K562 (cell line): ENCODE measurements at regions not wholly inside any gene's neighbourhood (a gene's known extent, or its start where the extent isn't known, plus 50 kb on each side); places are given as distances from the start of the nearest gene placed in this dataset.

Experiments used
- ADNP ChIP-seq: fragments of 200-800 bp; sonication (Bioruptor generic); IDR thresholded peaks from 2 replicates; pipeline ENCODE4 v1.6.1; 2016; ENCODE audit warnings: missing genetic modification characterization, missing compliant biosample characterization
- BACH1 ChIP-seq: fragments of 200-800 bp; sonication (Bioruptor generic); IDR thresholded peaks from 2 replicates; pipeline ENCODE4 v1.6.1; 2016; ENCODE audit warnings: missing genetic modification characterization, missing compliant biosample characterization
- ELF4 ChIP-seq: fragments of 450-650 bp; formaldehyde crosslinking; IDR thresholded peaks from 2 replicates; pipeline ENCODE4 v1.4.0; 2022; ENCODE audit warnings: missing genetic modification characterization
- ETV6 ChIP-seq, 3 experiments: fragments of 150-350 bp in 1 of 3; sonication (generic) in 1 of 3; formaldehyde crosslinking in 1 of 3; IDR thresholded peaks; 2 replicates each; pipeline versions ENCODE4 v1.6.1 to v1.8.0; 2014 to 2022; ENCODE audit warnings: borderline replicate concordance in 2 of 3, low read depth in 2 of 3, antibody characterized with exemption in 1 of 3, low read length in 1 of 3, mild to moderate bottlenecking in 1 of 3, missing genetic modification reagents in 1 of 3
- KDM1A ChIP-seq, 2 experiments: fragments of 450-650 bp; IDR thresholded peaks; 2 replicates each; pipeline ENCODE4 v1.6.1; 2016; ENCODE audit warnings: mild to moderate bottlenecking in 2 of 2
- MYBL2 ChIP-seq, 2 experiments: fragments of 450-650 bp in 1 of 2; sonication (generic) in 1 of 2; formaldehyde crosslinking in 1 of 2; IDR thresholded peaks; 2 replicates each; pipeline versions ENCODE4 v1.6.1 to v1.8.1; 2017 to 2022; ENCODE audit warnings: borderline replicate concordance in 1 of 2, inconsistent platforms in 1 of 2, low read depth in 1 of 2, mild to moderate bottlenecking in 1 of 2, missing genetic modification reagents in 1 of 2, moderate library complexity in 1 of 2
- NELFE ChIP-seq: IDR thresholded peaks from 2 replicates; pipeline ENCODE4 v1.6.1; 2011; ENCODE audit warnings: mild to moderate bottlenecking; ENCODE audit not compliant: insufficient read depth, insufficient read length
- NR3C1 ChIP-seq: sonication (generic); formaldehyde crosslinking; IDR thresholded peaks from 2 replicates; pipeline ENCODE4 v1.8.1; 2022; ENCODE audit warnings: missing genetic modification reagents
- PTTG1 ChIP-seq: fragments of 450-650 bp; IDR thresholded peaks from 2 replicates; pipeline ENCODE4 v1.6.1; 2016; ENCODE audit warnings: low read depth, mild to moderate bottlenecking, missing genetic modification characterization, missing compliant biosample characterization
- SPI1 ChIP-seq: IDR thresholded peaks from 2 replicates; pipeline ENCODE4 v1.6.1; 2011; ENCODE audit warnings: low read depth, low read length, control low read depth, borderline replicate concordance
- SRSF7 ChIP-seq: fragments of 200-400 bp; formaldehyde crosslinking; optimal IDR thresholded peaks from 2 replicates; pipeline ENCODE3; 2017; ENCODE audit warnings: mild to moderate bottlenecking, low read depth, low read length
- TEAD4 ChIP-seq, 2 experiments: sonication (generic) in 1 of 2; formaldehyde crosslinking in 1 of 2; IDR thresholded peaks; 2 replicates each; pipeline versions ENCODE4 v1.6.1 to v1.8.0; 2012 to 2022; ENCODE audit warnings: borderline replicate concordance in 1 of 2, inconsistent platforms in 1 of 2, low read length in 1 of 2, mild to moderate bottlenecking in 1 of 2, missing genetic modification reagents in 1 of 2
- ZNF407 ChIP-seq: fragments of 450-650 bp; IDR thresholded peaks from 2 replicates; pipeline ENCODE4 v1.6.1; 2016; ENCODE audit warnings: low read depth
- ZNF561 ChIP-seq: fragments of 450-650 bp; formaldehyde crosslinking; conservative IDR thresholded peaks from 2 replicates; pipeline ENCODE4 v1.4.0; 2020; ENCODE audit warnings: mild to moderate bottlenecking, moderate library complexity
- TF ChIP-seq, protein P1 (sequence below): fragments of 250-450 bp; sonication (Bioruptor Pico); IDR thresholded peaks from 2 replicates; pipeline ENCODE4 v1.8.0; 2022; ENCODE audit warnings: moderate library complexity, mild to moderate bottlenecking, inconsistent platforms
- TF ChIP-seq, protein P2 (sequence below): fragments of 250-450 bp; sonication (Bioruptor Pico); IDR thresholded peaks from 2 replicates; pipeline ENCODE4 v1.5.0; 2021

DNA sequence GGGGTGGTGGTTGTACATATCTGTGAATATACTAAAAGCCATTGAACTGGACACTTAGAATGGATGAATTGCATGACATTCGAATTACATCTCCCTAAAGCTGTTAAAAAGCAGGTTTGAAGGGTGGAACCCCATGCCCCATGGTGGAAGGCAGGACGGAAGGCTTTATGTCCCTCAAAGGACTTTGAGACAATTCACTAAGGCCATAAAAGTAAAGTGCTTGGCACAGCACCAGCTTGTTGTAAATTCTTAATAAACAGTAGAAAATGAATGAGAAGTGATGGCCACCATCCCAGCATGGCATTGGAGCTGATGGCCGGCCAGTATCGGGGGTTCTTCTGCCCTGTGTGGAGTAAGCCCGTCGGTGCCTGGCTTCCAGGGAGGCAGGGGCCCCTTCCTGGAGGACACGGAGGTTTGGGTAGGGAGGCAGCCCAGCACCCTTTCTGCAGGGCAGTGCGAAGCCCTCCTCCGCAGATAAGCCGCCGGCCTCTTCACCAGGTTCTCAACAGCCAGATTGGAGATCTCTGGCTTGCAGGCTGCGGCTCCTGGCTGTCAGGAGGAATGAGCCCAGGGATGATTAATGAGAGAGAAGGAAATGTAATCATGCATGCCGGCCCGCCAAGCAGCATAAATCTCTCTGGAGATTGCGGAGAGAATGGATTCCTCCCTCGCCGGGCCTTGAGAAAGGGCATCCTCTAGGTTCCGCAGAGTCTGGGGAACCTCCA lies 346.9 kb downstream of the FOXL1 start (continued):
- no peak for TF ChIP-seq NR3C1 (CRISPR knock-in tag)
- TF ChIP-seq, protein P1, sequence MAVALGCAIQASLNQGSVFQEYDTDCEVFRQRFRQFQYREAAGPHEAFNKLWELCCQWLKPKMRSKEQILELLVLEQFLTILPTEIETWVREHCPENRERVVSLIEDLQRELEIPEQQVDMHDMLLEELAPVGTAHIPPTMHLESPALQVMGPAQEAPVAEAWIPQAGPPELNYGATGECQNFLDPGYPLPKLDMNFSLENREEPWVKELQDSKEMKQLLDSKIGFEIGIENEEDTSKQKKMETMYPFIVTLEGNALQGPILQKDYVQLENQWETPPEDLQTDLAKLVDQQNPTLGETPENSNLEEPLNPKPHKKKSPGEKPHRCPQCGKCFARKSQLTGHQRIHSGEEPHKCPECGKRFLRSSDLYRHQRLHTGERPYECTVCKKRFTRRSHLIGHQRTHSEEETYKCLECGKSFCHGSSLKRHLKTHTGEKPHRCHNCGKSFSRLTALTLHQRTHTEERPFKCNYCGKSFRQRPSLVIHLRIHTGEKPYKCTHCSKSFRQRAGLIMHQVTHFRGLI (CRISPR knock-in tag), result no peak
- peak; percentile 87 to 90 for TF ChIP-seq KDM1A (IDR thresholded peaks at IDR 0.05)
- TF ChIP-seq ETV6 (IDR thresholded peaks at IDR 0.05; ENCODE audit: borderline replicate concordance in 1 of 2, low read depth in 2 of 2, low read length in 1 of 2), result no peak
- TF ChIP-seq ETV6 (CRISPR knock-in tag; IDR thresholded peaks at IDR 0.05; ENCODE audit: borderline replicate concordance), result no peak
- no peak for TF ChIP-seq SRSF7
- TF ChIP-seq, protein P2, sequence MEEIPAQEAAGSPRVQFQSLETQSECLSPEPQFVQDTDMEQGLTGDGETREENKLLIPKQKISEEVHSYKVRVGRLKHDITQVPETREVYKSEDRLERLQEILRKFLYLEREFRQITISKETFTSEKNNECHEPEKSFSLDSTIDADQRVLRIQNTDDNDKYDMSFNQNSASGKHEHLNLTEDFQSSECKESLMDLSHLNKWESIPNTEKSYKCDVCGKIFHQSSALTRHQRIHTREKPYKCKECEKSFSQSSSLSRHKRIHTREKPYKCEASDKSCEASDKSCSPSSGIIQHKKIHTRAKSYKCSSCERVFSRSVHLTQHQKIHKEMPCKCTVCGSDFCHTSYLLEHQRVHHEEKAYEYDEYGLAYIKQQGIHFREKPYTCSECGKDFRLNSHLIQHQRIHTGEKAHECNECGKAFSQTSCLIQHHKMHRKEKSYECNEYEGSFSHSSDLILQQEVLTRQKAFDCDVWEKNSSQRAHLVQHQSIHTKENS, result no peak
- no peak for TF ChIP-seq ELF4 (CRISPR knock-in tag)
- no peak for TF ChIP-seq PTTG1
- no peak for TF ChIP-seq SPI1
- no peak for TF ChIP-seq ZNF561
- TF ChIP-seq TEAD4 (IDR thresholded peaks at IDR 0.05; ENCODE audit: low read length), result peak; percentile 70
- TF ChIP-seq TEAD4 (CRISPR knock-in tag; IDR thresholded peaks at IDR 0.05; ENCODE audit: borderline replicate concordance), result no peak
- TF ChIP-seq ZNF407, result no peak
- TF ChIP-seq BACH1 (tag), result no peak
- TF ChIP-seq ADNP (tag), result no peak
- no peak for TF ChIP-seq MYBL2 (IDR thresholded peaks at IDR 0.05; ENCODE audit: low read depth)
- TF ChIP-seq MYBL2 (CRISPR knock-in tag; IDR thresholded peaks at IDR 0.05; ENCODE audit: borderline replicate concordance), result no peak
- TF ChIP-seq NELFE, result no peak
